Inferior parietal cortex (tissue), 1 donor: ENCODE measurements at regions not wholly inside any gene's neighbourhood (a gene's known extent, or its start where the extent isn't known, plus 50 kb on each side); places are given as distances from the start of the nearest gene placed in this dataset.
A peak's percentile ranks its signal among the peaks of the same experiment; 100 is the strongest.

Experiments
- DNase-seq: peaks from one replicate; pipeline ENCODE4 v3.0.0-alpha.2; 2016; ENCODE audit errors: extremely low spot score

DNA sequence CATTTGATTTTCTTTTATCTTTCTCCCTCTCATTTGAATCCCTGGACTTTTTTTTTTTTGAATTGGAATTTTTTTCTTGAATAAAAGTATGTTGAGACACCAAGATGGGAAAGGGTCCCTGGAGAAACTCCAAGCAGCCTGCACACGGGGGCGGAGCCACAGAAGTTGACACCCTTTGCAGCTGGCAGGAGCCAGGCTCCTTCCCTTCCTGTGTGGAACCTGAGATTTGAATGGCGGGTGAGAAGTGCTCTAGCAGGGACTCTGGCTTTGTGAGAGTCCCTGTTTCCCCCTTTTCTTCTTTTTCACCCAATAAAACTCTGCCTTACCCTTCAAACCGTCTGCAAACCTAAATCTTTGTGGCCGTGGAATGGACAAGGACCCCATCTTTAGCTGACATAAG is 1381.0 kb upstream of the MIR17HG start:
- DNase-seq, result no peak

DNA sequence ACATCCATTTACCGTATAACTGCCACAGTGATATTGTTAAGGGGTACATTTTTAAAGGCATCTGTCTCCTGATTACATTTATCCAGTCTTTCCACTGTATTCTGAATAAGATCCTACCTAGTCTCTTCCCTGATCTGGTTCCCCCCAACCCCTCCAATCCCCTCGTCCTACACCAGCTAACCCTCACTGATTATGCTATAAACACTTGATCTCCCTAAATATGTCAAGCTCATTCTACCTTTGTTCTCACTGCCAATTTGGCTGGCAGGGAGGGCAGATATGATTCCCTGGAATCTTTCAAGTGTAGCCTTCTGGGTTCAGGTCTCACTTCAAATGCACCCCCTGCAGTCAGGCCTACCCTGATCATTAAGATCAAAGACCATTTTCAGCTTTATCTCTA is 1379.8 kb upstream of the MIR17HG start:
- DNase-seq, result no peak

DNA sequence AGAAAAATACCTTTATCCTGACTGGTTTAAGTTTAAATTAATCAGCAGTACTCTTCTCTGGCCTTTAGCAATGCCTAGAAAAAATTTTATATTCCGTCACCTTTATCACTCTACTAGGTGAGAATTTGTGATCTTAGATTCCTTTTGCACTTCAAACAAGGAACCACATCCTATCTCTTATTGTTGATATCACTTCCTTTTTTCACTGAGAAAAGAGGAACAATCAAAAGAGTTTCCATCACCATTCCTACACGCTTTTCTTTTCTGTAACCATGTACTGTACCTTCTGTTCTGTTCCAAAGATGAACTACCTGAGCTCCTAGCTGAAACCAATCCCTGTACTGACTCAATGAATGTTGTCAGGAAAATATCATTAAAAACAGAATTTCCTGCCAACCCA is 1379.0 kb upstream of the MIR17HG start:
- DNase-seq, result no peak

DNA sequence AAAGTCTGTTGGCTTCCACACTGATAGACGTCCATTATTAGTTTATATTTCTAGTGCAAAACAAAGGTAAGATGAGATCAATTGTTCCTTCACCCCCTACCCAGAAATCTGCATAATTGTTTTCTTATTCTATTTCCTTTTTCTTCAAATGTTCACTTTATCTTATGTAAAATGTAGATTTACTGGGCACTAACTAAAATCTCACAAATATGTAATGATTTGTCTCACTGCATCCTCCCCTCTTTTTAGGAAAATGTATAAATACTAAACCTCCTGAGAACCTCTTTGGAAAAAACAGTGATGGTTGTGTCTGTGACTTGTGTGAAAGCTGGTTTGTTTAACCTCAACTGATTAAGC is 1377.2 kb upstream of the MIR17HG start:
- DNase-seq, result no peak

DNA sequence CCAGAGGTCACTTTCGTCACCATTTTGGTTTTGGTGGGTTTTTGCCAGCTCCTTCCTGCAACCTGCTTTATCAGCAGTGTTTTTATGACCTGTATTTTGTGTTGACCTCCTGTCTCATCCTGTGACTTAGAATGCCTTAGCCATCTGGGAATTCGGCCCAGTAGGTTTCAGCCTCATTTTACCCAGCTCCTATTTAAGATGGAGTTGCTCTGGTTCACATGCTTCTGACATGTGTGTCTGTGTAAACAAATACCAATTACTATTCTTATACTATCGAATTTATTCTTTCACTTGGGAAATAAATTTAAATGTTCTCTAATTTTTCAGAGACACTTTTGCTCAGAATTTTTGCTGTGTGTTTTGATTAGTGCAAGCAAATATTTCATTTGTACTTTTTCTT is 1370.3 kb upstream of the MIR17HG start:
- DNase-seq, result no peak

DNA sequence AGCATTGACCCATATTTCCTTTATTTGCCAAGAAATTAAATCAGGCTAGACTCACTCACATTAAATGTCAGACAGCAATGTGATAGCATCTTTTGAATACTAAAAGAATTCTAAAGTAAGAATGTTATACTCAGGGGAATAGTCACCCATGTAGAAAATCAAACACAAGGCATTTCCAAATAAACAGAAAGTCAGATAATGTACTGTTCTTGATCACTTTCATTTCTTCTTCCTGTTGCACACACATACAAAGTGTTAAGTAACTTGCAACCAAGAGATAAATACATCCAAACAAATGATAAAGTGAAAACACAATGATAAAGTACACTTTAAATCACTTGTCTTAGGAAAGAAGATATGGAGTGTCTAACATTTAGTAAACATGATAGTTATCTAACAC is 1366.6 kb upstream of the MIR17HG start:
- DNase-seq, result no peak

DNA sequence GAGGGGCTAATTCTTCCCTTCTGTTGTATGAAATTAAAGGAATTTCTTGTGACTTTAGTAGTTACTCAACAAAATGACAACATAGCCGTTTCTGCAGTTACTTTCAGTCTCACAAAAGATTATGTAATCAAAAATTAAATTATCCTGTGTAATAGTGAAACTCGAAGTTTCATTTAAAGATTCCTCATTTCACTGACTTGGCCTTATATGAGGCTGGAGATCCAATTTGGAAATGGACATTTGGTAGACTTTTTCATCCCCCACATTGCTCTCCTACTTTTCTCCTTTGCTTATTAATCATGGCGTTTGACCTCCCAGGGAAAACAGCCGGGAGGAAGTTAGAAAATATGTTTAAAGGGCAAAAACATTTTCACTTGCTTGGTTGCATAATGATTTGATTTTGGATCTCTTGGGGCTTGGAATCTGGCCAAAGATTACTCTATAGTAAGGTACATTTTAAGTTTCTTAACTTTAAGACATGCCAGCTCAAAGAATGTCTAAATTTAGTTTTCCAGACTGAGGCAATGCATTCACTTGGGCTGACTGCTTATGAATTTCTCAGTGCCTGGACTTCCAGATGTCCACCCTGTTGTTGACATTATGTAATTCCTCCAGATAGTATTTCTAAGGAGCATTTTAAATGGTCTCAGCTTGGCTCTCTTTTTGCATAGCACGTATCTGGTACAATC is 1364.9 kb upstream of the MIR17HG start:
- peak; percentile 15 for DNase-seq

DNA sequence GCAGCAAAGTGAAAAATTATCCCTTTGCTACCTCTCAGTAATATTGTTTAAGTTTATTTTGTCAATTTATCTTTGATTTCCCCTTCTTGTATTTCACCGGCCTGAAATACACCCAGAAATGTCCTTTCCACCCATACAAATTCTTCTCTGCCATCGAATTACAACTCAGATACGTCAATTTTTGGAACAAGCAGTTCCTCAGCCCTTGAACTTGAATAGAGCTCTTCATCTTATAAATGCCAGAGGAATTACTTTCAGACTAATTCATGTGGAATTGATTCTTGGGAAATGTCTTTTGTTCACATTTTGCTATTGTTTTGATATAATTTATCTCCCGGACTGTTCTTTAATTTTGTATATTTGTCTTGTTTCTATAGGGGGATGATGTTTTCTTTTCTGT is 1359.3 kb upstream of the MIR17HG start:
- no peak for DNase-seq

DNA sequence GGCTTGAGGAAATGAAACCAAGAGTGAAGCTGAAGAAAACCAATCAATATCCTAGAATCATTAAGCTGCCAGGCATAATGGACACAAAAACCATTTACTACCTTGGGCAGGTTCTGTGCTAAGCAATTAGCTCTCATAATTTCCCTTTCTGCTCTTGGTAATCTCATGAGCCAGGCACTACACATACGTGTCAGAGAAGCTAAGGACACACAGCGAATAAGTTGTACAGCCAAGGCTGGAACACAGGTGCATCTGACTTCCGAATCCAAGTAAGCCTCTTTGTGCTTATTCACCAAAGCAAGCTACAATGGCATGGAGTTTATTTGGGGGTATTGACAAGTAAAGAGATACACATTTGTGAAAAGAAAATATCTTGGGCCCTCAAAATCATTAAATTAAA is 1343.9 kb upstream of the MIR17HG start:
- DNase-seq, result no peak

DNA sequence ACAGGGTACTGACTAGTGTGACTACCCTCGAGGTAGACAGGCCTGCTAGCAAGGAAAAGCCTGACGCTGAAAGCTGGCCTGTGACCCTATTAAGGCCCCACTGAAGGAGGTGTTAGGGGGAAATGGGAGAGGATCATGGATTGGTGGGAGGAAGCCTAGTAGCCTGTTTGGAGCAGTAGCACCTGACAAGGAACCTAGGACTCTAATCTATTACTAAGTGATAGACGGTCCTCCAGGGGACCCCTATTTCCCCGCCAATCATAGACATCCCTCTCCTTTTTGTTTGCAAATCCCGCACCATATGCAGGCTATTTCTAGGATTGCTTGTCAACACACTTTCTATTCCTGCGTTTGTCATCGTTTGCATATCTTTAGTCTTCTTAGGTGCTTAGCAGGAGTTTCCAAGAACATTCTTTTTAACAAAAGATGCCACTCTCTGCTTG is 1338.8 kb upstream of the MIR17HG start:
- DNase-seq, result no peak

DNA sequence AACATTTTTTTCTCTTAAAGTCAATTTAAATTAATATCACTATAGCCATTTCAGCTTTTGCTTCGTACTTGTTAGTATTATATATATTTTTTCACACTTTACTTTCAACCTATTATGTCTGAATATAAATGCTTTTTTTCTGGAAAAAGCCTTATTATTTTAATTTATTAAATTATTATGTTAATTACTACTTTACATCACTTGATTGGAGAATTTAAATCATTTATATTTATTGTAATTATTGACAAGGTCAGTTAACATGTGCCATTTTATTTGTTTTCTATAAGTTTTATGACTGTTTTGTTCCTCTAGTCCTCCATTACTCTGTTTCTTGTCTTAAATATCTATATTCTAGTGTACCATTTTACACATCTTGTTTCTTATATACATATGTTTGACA is 1333.4 kb upstream of the MIR17HG start:
- no peak for DNase-seq

DNA sequence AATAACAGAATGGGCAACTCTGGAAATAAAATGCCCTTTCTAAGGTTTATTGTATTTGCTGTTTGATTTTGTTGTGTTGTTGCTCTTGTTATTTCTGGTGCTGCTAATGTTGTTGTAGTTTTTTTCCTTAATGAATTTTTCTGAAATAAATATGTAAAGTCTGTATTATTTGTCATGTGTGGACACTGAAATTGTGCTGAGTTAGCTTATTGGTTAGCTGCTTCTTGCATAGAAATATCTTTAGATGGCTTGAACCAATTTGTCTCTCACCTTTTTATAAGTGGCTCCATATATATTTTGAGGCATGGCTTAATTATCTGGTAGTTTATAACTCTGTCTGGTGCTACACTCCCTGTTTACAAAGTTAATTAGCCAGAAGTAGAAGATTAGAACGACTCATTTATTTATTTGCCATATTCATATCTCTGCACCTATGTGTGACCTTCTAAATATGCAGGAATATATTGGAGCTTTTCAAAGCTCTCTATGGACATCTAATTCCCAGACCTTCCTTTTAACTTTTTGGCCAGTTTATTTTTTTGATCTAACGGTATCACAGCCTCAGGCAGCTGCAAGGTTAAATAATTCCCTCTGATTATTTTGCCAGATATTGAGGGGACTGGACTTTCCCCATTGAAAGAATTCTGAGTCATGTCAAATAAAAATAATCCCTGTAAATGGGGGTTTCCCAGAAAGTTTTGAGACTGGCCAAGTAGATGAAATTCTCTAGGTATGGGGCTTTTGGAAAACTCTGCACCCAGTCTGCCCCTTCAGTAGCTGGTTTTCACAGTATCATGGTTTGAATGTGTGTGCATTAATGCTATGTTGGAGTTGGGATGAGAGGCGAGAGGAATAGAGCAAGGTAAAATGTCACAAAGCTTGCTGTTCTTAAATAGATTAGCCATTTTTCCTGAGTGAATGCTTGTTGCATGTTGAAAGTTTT is 1331.7 kb upstream of the MIR17HG start:
- DNase-seq, result no peak

DNA sequence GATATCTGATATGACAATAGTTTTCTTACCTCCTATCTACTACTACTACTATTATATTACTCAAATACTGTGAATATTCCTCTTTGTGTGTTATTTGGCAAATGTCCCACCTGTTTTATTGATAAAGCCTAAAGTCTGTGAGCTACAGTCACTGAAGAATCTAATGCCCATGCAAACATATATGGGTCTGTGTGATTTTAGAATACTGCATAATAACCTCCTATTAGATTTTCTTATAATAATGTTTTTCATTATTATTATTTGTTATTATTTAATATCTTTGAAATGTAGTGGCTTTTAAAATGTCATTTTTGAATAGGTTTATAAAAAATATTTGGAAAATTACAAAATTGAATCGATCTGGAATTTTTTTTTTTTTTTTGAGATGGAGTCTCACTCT is 1330.8 kb upstream of the MIR17HG start:
- no peak for DNase-seq

DNA sequence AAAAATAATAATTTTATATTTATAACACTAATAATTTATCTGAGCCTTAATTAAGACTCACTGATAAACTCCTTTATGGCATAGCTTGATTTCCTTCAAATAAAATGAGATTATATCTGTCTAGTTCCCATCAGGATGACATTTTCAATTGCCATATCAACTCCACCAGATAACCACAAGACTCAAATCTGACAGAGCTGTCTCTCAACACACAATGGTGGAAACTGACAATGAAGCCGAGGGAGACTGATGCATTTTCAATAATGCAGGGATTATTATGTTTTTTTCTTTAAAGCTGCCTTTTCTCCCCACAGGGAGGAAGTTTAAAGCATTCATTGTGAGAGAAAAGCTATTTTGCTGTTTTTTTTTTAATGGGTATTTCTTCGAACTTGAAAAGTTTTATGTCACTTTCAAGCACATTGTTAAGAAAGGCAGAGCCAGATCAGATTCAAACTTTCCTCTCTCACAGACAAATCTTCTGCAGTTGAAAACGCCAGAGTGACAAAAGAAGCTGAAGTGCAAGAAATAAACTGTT is 1326.9 kb upstream of the MIR17HG start:
- DNase-seq, result no peak

DNA sequence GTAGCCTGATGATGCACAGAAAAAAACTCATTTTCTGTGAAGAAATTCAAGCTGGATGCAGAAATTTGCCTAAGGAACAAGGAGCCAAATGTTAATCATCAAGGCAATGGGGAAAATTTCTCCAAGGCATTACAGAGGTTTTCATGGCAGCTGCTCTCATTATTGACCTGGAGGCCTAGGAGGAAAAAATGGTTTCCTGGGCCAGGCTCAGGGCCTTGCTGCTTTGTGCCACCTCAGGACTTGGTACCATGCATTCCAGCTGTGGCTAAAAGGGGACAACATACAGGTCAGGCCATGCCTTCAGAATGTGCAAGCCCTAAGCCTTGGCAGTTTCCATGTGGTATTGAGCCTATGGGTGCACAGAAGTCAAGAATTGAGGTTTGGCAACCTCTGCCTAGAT is 1320.1 kb upstream of the MIR17HG start:
- no peak for DNase-seq

DNA sequence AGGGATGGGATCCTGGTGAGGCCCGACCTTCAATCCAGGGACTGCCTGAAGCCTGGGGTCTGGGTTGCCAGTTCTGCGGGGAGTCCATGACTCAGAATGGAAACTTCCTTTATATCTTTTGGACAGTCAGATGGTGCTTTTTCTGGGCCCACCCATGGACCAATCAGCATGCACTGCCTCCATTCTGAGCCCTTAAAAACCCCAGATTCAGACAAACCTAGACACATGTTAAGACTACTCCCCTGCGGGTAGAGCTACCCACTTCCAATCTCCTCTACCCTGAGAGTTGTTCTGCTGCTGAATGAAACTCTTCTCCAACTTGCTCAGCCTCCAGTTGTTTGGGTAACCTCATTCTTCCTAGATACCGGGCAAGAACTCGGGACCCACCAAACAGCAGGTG is 1315.2 kb upstream of the MIR17HG start:
- no peak for DNase-seq

DNA sequence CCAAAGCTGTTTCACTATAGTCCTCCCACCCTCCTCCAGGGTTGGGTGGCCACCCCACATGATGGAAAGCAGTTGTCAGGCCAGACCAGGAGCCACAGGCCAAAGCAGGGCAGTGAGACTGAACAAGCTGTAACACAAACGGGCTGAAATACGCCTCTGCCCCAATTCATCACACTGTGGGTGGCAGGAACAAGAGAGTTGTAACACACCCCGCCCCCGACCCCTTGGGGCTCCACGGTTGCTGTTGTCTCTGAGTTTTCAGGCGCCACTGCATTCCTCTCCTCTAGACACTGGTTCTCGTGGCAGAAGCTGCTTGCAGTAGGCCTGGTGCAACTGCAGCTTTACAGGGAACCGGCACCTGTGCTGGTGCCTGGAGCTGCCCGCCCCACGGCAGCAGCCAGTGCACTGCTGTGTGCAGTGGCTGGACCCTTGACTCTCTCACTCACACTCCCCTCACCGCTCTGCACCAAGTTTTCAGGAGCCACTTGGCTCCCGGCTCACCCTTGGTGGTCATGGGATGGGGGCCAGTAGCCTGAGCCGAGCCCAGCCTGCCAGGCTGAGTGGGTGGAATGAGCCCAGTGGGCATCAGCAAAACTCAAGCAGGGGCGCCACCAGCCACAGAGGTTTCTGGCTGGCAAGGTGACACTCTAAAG is 1314.5 kb upstream of the MIR17HG start:
- no peak for DNase-seq

DNA sequence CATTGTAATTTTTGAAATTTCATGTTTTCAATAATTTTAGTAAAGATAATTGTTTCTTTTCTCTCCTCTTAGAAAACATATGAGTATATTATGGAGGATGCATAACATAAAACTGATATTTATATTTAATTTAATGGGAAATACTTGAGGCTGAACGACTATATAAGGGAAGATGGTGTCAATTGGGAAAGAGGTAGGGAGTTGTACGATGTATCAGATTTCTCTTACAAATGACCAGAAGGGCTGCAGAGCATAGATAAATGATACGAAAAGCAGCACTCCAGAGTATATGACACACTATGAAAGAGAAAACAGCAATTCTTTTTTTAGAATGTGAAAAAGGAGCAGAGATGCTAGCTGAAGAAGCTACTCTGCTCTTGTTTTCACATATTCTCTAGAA is 1308.0 kb upstream of the MIR17HG start:
- DNase-seq, result no peak

DNA sequence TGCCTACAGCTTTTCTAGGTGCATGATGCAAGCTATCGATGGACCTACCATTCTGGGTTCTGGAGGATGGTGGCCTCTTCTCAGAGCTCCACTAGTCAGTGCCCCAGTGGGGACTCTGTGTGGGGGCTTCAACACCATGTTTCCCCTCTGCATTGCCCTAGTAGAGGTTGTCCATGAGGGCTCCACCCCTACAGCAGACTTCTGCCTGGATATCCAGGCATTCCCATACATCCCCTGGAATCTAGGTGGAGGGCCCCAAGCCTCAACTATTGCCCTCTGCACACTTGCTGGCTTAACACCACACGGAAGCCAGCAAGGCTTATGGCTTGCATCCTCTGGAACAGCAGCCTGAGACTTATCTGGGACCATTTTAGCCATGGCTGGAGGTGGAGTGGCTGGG is 1299.9 kb upstream of the MIR17HG start:
- DNase-seq, result no peak

DNA sequence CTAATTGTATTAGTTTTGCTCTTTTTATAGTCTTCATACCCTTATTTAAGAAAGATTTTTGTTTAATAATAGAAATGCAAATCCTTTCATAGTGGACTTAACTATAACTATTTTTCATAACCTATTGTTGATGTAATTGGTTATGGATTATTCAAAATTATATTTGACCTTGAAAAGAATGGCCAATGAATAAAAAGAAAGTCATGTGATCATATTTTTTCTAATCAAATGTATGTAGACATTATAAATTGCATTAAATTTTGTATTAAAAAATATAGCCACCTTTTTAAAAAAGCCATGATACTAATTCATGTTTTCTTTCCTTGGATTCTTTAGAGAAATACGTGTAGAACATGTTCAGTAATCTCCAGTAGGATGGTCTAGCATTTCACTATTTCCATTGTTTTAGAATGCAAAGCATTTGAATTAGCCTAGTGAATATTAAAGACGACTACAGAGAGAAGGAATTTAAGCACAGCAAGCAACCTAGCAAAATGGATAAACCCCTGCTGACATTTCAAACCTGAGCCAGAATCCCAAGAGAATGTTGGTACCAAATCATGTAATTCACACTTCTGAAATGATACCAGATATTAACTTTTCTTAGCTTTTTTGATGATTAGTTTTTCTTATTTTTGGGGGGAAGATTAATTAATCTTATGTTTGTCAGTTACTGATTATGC is 1297.4 kb upstream of the MIR17HG start:
- no peak for DNase-seq

DNA sequence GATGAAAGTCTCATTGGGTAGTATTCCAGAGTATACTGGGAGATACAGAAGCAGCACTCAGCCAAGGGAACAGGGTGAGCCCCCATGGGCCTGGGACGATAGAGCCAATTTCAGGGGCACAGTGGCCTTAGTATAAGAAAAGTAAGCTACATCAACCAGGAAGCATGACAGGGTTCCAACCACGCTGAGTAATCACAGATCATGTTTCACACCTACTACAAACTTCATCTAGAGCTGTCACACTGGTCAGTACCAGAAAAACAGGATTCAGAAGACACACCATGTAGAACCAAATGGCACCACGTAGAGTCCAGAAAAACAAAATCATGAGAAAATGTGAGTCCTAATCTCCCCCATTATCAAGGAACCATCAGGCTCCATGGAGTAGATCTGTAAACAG is 1292.4 kb upstream of the MIR17HG start:
- no peak for DNase-seq

DNA sequence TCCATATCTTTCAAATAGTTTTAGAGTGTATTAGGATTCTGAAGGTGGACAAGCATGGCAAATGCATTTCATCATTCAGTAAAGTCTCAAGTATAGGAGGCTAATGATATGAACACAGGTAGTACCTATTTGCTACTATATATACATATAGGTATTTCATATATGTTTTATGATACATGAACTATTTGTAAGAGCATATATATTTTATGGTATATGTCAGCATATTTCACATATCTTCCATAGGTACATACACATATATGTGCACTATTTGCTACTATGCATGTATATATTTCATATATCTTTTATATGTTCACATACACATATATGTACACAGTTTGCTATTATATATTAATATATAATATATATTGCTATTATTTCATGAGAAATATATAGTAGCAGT is 1291.7 kb upstream of the MIR17HG start:
- no peak for DNase-seq
